HCT116 (cell line): ENCODE measurements at regions not wholly inside any gene's neighbourhood (a gene's known extent, or its start where the extent isn't known, plus 50 kb on each side); places are given as distances from the start of the nearest gene placed in this dataset.

Source experiments
- ATAC-seq: fragments of 200-7000 bp; cut with Tn5 transposase; 2 replicates; pipeline ENCODE4 v1.9.1; 2020; ENCODE audit warnings: mild to moderate bottlenecking, moderate library complexity
- BruUV-seq: library from RNA; stranded (reverse); fragments of 400-500 nt; replicated peaks from 2 replicates; lab custom pipeline; 2021; lab: Mats Ljungman, UMichigan
- CTCF ChIA-PET: fragments of 300-600 bp; sonication (Branson Sonifier 250); formaldehyde crosslinking; loops from one replicate; lab custom pipeline; 2021; ENCODE audit warnings: antibody characterized with exemption; lab: Charles Lee
- POLR2A ChIA-PET: fragments of 300-600, 350-600 bp; sonication (Branson Sonifier 250); formaldehyde crosslinking; loops from one replicate; lab custom pipeline; 2021; ENCODE audit warnings: antibody characterized with exemption; lab: Charles Lee
- RAD21 ChIA-PET, 2 experiments: fragments of 300-600 bp; sonication (Branson Sonifier 250); formaldehyde crosslinking; loops; one replicate each; lab custom pipeline; 2023; ENCODE audit warnings: low total read pairs in 2 of 2; ENCODE audit not compliant: uncharacterized antibody in 2 of 2, unreplicated experiment in 2 of 2, low non-redundant PET in 1 of 2; lab: Charles Lee
- DNase-seq: peaks from one replicate; pipeline ENCODE4 v3.0.0-alpha.2; 2010; ENCODE audit warnings: low read depth, low spot score
- H2AFZ ChIP-seq: fragments of 200-600 bp; shearing (Covaris generic), sonication (generic); 2 replicates; pipeline ENCODE4 v1.6.1; 2017; ENCODE audit warnings: low read depth, mixed run types, mixed read lengths, antibody characterized with exemption, low read length; ENCODE audit not compliant: poor library complexity, severe bottlenecking
- H3K27ac ChIP-seq: 2 replicates; pipeline ENCODE4 v1.5.1; 2012; ENCODE audit warnings: low read depth, low read length
- H3K27me3 ChIP-seq: fragments of 200-600 bp; sonication (generic); 2 replicates; pipeline ENCODE4 v1.6.1; 2016; ENCODE audit warnings: mixed run types, low read length, mixed read lengths; ENCODE audit not compliant: insufficient read depth
- H3K36me3 ChIP-seq, 2 experiments: fragments of 200-500 bp in 1 of 2; fragments of 200-600 bp in 1 of 2; sonication (Bioruptor generic) in 1 of 2; sonication (generic) in 1 of 2; 2 replicates each; pipeline versions ENCODE4 v1.5.1 to v1.6.1; 2014 to 2016; ENCODE audit warnings: low read length in 2 of 2, inconsistent platforms in 1 of 2, mixed read lengths in 1 of 2, mixed run types in 1 of 2; ENCODE audit not compliant: insufficient read depth in 2 of 2, control insufficient read depth in 1 of 2
- H3K4me1 ChIP-seq, 2 experiments: fragments of 200-600 bp in 1 of 2; sonication (generic) in 1 of 2; 2 replicates each; pipeline versions ENCODE4 v1.5.1 to v1.6.1; 2012 to 2017; ENCODE audit warnings: low read length in 2 of 2, inconsistent platforms in 1 of 2, mild to moderate bottlenecking in 1 of 2, mixed read lengths in 1 of 2, mixed run types in 1 of 2, moderate library complexity in 1 of 2; ENCODE audit not compliant: insufficient read depth in 2 of 2, control insufficient read depth in 1 of 2
- H3K4me2 ChIP-seq: fragments of 200-600 bp; sonication (generic); 2 replicates; pipeline ENCODE4 v1.6.1; 2017; ENCODE audit warnings: mixed run types, low read length, mixed read lengths
- H3K4me3 ChIP-seq, 2 experiments: fragments of 200-600 bp in 1 of 2; sonication (generic) in 1 of 2; replicated peaks in 1 of 2; 2 replicates each; pipeline ENCODE4 v1.5.1; 2011 to 2016; ENCODE audit warnings: low read length in 2 of 2, control low read depth in 1 of 2, low read depth in 1 of 2, mild to moderate bottlenecking in 1 of 2, mixed read lengths in 1 of 2, mixed run types in 1 of 2
- H3K79me2 ChIP-seq: fragments of 200-600 bp; sonication (generic); 2 replicates; pipeline ENCODE4 v1.6.1; 2017; ENCODE audit warnings: mild to moderate bottlenecking, mixed run types, low read length, moderate library complexity, mixed read lengths; ENCODE audit not compliant: insufficient read depth
- H3K9ac ChIP-seq: fragments of 200-600 bp; sonication (generic); 2 replicates; pipeline ENCODE4 v1.6.1; 2016; ENCODE audit warnings: low read length, mixed read lengths
- H3K9me2 ChIP-seq: fragments of 200-600 bp; sonication (generic), shearing (Covaris generic); 2 replicates; pipeline ENCODE4 v1.6.1; 2017; ENCODE audit warnings: mixed run types, mild to moderate bottlenecking, moderate library complexity; ENCODE audit not compliant: insufficient read depth
- H3K9me3 ChIP-seq, 2 experiments: fragments of 200-500 bp in 1 of 2; fragments of 200-600 bp in 1 of 2; sonication (Bioruptor generic) in 1 of 2; sonication (generic) in 1 of 2; 2 replicates each; pipeline ENCODE4 v1.6.1; 2014 to 2017; ENCODE audit warnings: low read length in 2 of 2, mixed read lengths in 2 of 2, inconsistent platforms in 1 of 2, low read depth in 1 of 2, mild to moderate bottlenecking in 1 of 2, mixed run types in 1 of 2, moderate library complexity in 1 of 2; ENCODE audit not compliant: control insufficient read depth in 1 of 2, insufficient read depth in 1 of 2
- H4K20me1 ChIP-seq: fragments of 200-600 bp; sonication (generic), shearing (Covaris generic); 2 replicates; pipeline ENCODE4 v1.6.1; 2017; ENCODE audit warnings: mixed run types, mild to moderate bottlenecking, moderate library complexity; ENCODE audit not compliant: insufficient read depth
- EZH2phosphoT487 ChIP-seq: fragments of 200-600 bp; IDR thresholded peaks from 2 replicates; pipeline ENCODE4 v1.6.1; 2018; ENCODE audit warnings: antibody characterized with exemption, borderline replicate concordance
- POLR2A ChIP-seq: IDR thresholded peaks from 2 replicates; pipeline ENCODE4 v1.7.0; 2011; ENCODE audit warnings: borderline replicate concordance; ENCODE audit not compliant: insufficient read depth, insufficient read length; ENCODE audit errors: extremely low read depth
- POLR2AphosphoS5 ChIP-seq: IDR thresholded peaks from 2 replicates; pipeline ENCODE4 v1.6.1; 2011; ENCODE audit warnings: mild to moderate bottlenecking, low read depth, low read length, moderate library complexity
- RAD21 ChIP-seq: IDR thresholded peaks from 2 replicates; pipeline ENCODE4 v1.6.1; 2012; ENCODE audit warnings: low read depth, mild to moderate bottlenecking
- SIN3A ChIP-seq: IDR thresholded peaks from 2 replicates; pipeline ENCODE4 v1.6.1; 2012; ENCODE audit warnings: low read depth
- YY1 ChIP-seq: IDR thresholded peaks from 2 replicates; pipeline ENCODE4 v1.6.1; 2011; ENCODE audit warnings: low read length, low read depth, moderate library complexity, mild to moderate bottlenecking; ENCODE audit not compliant: insufficient replicate concordance; ENCODE audit errors: extremely low read depth
- ZNF274 ChIP-seq: fragments of 200-500 bp; sonication (Bioruptor generic); IDR thresholded peaks from 2 replicates; pipeline ENCODE4 v1.6.1; 2014; ENCODE audit warnings: mild to moderate bottlenecking, low read depth, low read length, inconsistent platforms
- intact Hi-C: fragments of 100-400 bp; cut with micrococcal nuclease; formaldehyde crosslinking; loops from 2 replicates; pipeline ENCODE4 v1.10.0; 2022
- TF ChIP-seq, protein P1 (sequence below): IDR thresholded peaks from 2 replicates; pipeline ENCODE4 v1.6.1; 2012
- TF ChIP-seq, protein P2 (sequence below): IDR thresholded peaks from 2 replicates; pipeline ENCODE4 v1.6.1; 2012

DNA sequence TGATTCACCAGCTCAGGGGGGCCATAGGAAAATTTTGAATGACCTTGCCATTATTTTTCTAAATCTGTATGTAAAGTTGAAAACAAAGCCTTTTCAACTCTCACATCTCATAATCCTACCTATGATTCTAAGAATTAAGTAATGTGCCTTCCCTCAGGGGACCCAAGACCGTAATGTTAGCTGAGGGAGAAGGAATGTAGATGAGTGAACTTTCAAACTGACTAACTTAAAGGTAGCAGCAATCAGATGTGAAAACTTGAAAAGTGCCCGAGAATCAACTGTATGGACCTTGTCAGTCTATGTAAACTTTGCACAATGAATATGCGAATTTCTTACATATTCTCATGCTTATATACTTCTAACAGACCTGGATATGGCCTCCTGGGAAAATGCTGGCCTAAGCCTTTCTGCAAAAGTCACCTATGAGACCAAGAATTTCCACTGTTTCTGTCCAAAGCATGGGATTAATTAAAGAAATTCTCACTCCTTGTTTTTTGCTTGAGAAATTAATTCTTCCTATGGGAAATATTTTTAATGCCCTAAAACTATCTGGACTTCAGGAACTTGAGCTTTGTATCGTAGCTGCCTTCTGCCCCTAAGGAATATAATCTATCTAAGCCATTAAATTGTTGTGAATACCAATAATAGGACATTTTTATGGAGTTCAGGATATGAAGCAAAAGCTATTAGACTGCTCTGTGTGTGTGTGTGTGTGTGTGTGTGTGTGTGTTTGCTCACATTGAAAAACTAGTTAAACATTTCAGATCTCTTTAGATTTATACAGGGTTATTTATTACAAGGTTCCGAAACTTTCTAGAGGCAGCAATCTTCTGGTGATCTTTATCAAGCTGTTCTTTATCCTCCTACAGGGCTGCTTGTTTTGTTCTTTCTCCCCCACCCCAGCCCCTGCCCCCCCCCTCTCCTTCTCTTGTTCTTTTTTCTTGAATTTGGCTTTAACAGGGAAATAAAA is 169.1 kb upstream of the CLINT1 start:
- CTCF ChIA-PET, result no interaction called here
- Histone ChIP-seq H3K9me2 (no peaks in the 10 kb centered on the region), H3K27ac (no peak overlapping the region), H3K9ac (no peak overlapping the region), H3K79me2 (no peaks in the 10 kb centered on the region), H3K27me3 (peaks cover 43% of the 10 kb centered on the region), H3K4me1 (no peaks in the 10 kb centered on the region), H3K4me2 (no peak overlapping the region), H4K20me1 (no peaks in the 10 kb centered on the region), H3K36me3 (no peaks in the 10 kb centered on the region), H3K4me3 (no peak overlapping the region), H2AFZ (no peak overlapping the region), H3K9me3 (no peaks in the 10 kb centered on the region)
- intact Hi-C loops, result no loop called here
- no peak for ATAC-seq
- DNase-seq, result no peak
- no peak for TF ChIP-seq YY1
- no peak for TF ChIP-seq POLR2A
- TF ChIP-seq ZNF274, result no peak
- TF ChIP-seq SIN3A, result no peak
- TF ChIP-seq EZH2phosphoT487, result no peak
- TF ChIP-seq RAD21, result no peak
- TF ChIP-seq POLR2AphosphoS5, result no peak
- TF ChIP-seq, protein P1, sequence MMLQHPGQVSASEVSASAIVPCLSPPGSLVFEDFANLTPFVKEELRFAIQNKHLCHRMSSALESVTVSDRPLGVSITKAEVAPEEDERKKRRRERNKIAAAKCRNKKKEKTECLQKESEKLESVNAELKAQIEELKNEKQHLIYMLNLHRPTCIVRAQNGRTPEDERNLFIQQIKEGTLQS, result no peak
- TF ChIP-seq, protein P2, sequence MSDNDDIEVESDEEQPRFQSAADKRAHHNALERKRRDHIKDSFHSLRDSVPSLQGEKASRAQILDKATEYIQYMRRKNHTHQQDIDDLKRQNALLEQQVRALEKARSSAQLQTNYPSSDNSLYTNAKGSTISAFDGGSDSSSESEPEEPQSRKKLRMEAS, result no peak
- RAD21 ChIA-PET, result no interaction called here
- POLR2A ChIA-PET, result no interaction called here
- no TSS peak for BruUV-seq
